Endothelial cell of umbilical vein (primary cell): ENCODE measurements at regions not wholly inside any gene's neighbourhood (a gene's known extent, or its start where the extent isn't known, plus 50 kb on each side); places are given as distances from the start of the nearest gene placed in this dataset.
"Not testable (repeated sequence)": the region's sequence is repeated elsewhere in the genome, so short reads cannot be mapped to it uniquely, and the experiment has no call there.

Experiments
- BruUV-seq: library from RNA; stranded (reverse); fragments of 400-500 nt; replicated peaks from 2 replicates; lab custom pipeline; 2021; lab: Mats Ljungman, UMichigan
- CTCF ChIA-PET: fragments of 300-600, 350-600 bp; sonication (Branson Sonifier 250); formaldehyde crosslinking; loops from one replicate; lab custom pipeline; 2021; ENCODE audit warnings: antibody characterized with exemption, inconsistent platforms; lab: Charles Lee
- POLR2A ChIA-PET: fragments of 300-600, 350-600 bp; sonication (Branson Sonifier 250); formaldehyde crosslinking; loops from one replicate; lab custom pipeline; 2021; ENCODE audit warnings: antibody characterized with exemption, inconsistent platforms; lab: Charles Lee
- DNase-seq: peaks from one replicate; pipeline ENCODE4 v3.0.0-alpha.2; 2011; ENCODE audit warnings: low read depth, low spot score
- FAIRE-seq: peaks from 2 replicates; lab custom pipeline; 2011; peaks lifted over from hg19 to GRCh38; lab: Jason Lieb, UNC
- H2AFZ ChIP-seq: 2 replicates; pipeline ENCODE4 v1.6.0; 2012; ENCODE audit warnings: low read depth, low read length, control low read depth, inconsistent platforms
- H3K27ac ChIP-seq: 2 replicates; pipeline ENCODE4 v1.5.1; 2011; ENCODE audit warnings: low read depth, mild to moderate bottlenecking, control low read depth, low read length, moderate library complexity; ENCODE audit not compliant: insufficient read depth
- H3K27me3 ChIP-seq, 2 experiments: 2 replicates each; pipeline versions ENCODE4 v1.6.0 to v1.6.1; 2011; ENCODE audit warnings: low read length in 2 of 2, mixed read lengths in 1 of 2; ENCODE audit not compliant: control insufficient read depth in 2 of 2, insufficient read depth in 2 of 2
- H3K36me3 ChIP-seq, 2 experiments: 2 replicates in 1 of 2; 3 replicates in 1 of 2; pipeline ENCODE4 v1.5.1; 2011; ENCODE audit warnings: low read length in 2 of 2, mild to moderate bottlenecking in 1 of 2, moderate library complexity in 1 of 2; ENCODE audit not compliant: control insufficient read depth in 2 of 2, insufficient read depth in 2 of 2; ENCODE audit errors: extremely low read depth in 1 of 2
- H3K4me1 ChIP-seq: 3 replicates; pipeline ENCODE4 v1.5.1; 2011; ENCODE audit warnings: mild to moderate bottlenecking, low read length; ENCODE audit not compliant: control insufficient read depth, insufficient read depth; ENCODE audit errors: extremely low read depth
- H3K4me2 ChIP-seq: 2 replicates; pipeline ENCODE4 v1.6.1; 2011; ENCODE audit warnings: low read length, control low read depth, mixed read lengths; ENCODE audit not compliant: insufficient read depth
- H3K4me3 ChIP-seq, 3 experiments: fragments of 200-600 bp in 1 of 3; sonication (generic), shearing (Covaris generic) in 1 of 3; replicated peaks in 1 of 3; 2 replicates each; pipeline ENCODE4 v1.5.1; 2011 to 2016; ENCODE audit warnings: control low read depth in 3 of 3, low read length in 3 of 3, mild to moderate bottlenecking in 2 of 3, inconsistent platforms in 1 of 3, low read depth in 1 of 3, moderate library complexity in 1 of 3; ENCODE audit not compliant: insufficient read depth in 1 of 3
- H3K79me2 ChIP-seq: 2 replicates; pipeline ENCODE4 v1.6.0; 2012; ENCODE audit warnings: low read length, inconsistent platforms; ENCODE audit not compliant: control insufficient read depth, insufficient read depth
- H3K9ac ChIP-seq: replicated peaks from 2 replicates; pipeline ENCODE3; 2011; ENCODE audit warnings: low read length, control low read depth; ENCODE audit not compliant: insufficient read depth; ENCODE audit errors: extremely low read depth
- H3K9me1 ChIP-seq: replicated peaks from 3 replicates; pipeline ENCODE4 v1.6.0; 2011; ENCODE audit warnings: mild to moderate bottlenecking, low read length; ENCODE audit not compliant: control insufficient read depth, insufficient read depth; ENCODE audit errors: extremely low read depth
- H3K9me3 ChIP-seq: replicated peaks from 2 replicates; pipeline ENCODE4 v1.5.1; 2012; ENCODE audit warnings: low read length, inconsistent platforms; ENCODE audit not compliant: control insufficient read depth, insufficient read depth
- H4K20me1 ChIP-seq: replicated peaks from 2 replicates; pipeline ENCODE3; 2011; ENCODE audit warnings: mild to moderate bottlenecking, low read length; ENCODE audit not compliant: control insufficient read depth, insufficient read depth; ENCODE audit errors: extremely low read depth
- CTCF ChIP-seq, 2 donors: IDR thresholded peaks; 1 replicate in 1 of 2; 2 replicates in 1 of 2; pipeline ENCODE4 v1.5.1; 2011; ENCODE audit warnings: low read length in 2 of 2, mild to moderate bottlenecking in 2 of 2, moderate library complexity in 2 of 2, control low read depth in 1 of 2, inconsistent platforms in 1 of 2, low read depth in 1 of 2; ENCODE audit not compliant: insufficient read depth in 1 of 2; ENCODE audit errors: extremely low read depth in 1 of 2
- EZH2 ChIP-seq: IDR thresholded peaks from 2 replicates; pipeline ENCODE4 v1.6.1; 2012; ENCODE audit warnings: borderline replicate concordance, low read depth, mild to moderate bottlenecking, moderate library complexity, low read length, inconsistent platforms; ENCODE audit not compliant: severe bottlenecking
- FOS ChIP-seq: IDR thresholded peaks from 2 replicates; pipeline ENCODE4 v1.6.1; 2011; ENCODE audit warnings: mild to moderate bottlenecking, low read length, moderate library complexity, borderline replicate concordance; ENCODE audit not compliant: insufficient read depth
- GATA2 ChIP-seq: IDR thresholded peaks from 2 replicates; pipeline ENCODE4 v1.7.0; 2011; ENCODE audit warnings: low read depth, mild to moderate bottlenecking, moderate library complexity, mixed read lengths, low read length; ENCODE audit not compliant: insufficient read length, insufficient read depth
- JUN ChIP-seq: IDR thresholded peaks from 2 replicates; pipeline ENCODE4 v1.6.1; 2011; ENCODE audit warnings: borderline replicate concordance, low read depth; ENCODE audit not compliant: insufficient read length, insufficient read depth
- MYC ChIP-seq: IDR thresholded peaks from one replicate; pipeline ENCODE4 v1.6.1; 2011; ENCODE audit warnings: mild to moderate bottlenecking, low read depth, low read length
- POLR2AphosphoS5 ChIP-seq: IDR thresholded peaks from 2 replicates; pipeline ENCODE4 v1.6.1; 2012; ENCODE audit warnings: low read depth, mild to moderate bottlenecking, control low read depth, low read length, moderate library complexity; ENCODE audit not compliant: insufficient read depth
- dilution Hi-C: fragments of 300-500 bp; cut with MboI; formaldehyde crosslinking; loops from one replicate; pipeline ENCODE4 v1.15.0; 2019; ENCODE audit warnings: low sequenced_read_pairs; ENCODE audit not compliant: extremely low pct_ligation_motif_present
- intact Hi-C: fragments of 100-400 bp; cut with micrococcal nuclease; formaldehyde crosslinking; loops from one replicate; pipeline ENCODE4 v1.10.0; 2022

DNA sequence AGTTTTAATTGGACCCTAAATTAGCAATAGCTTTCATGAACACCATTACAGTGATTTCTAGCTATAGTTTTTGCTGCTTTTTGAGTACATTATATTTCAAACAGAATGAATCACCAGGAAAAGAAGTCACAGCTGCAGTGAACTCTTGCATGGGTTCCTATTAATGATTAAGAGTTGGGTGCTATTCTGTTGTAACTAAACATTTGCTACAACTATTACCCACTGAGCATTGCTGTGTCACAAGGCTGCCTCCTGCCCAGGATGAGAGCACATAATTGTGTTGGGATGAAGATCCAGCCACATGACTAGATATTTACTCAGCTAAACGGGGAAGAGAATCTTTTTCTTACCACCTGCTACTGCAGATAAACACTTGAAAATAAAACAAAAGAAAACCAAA is 152.7 kb downstream of the GXYLT1 start:
- intact Hi-C loops, result no loop called here
- Histone ChIP-seq H3K79me2 (no peaks in the 10 kb centered on the region), H3K36me3 (no peaks in the 10 kb centered on the region), H3K4me3 (no peak overlapping the region), H3K27ac (no peak overlapping the region), H3K4me1 (no peaks in the 10 kb centered on the region), H3K4me2 (no peak overlapping the region), H3K9ac (no peak overlapping the region), H3K9me3 (no peaks in the 10 kb centered on the region), H3K9me1 (no peaks in the 10 kb centered on the region), H4K20me1 (no peaks in the 10 kb centered on the region), H3K27me3 (no peaks in the 10 kb centered on the region), H2AFZ (no peak overlapping the region)
- no TSS peak for BruUV-seq
- CTCF ChIA-PET, result interaction anchor here (1.2 to 2.6 kb wide), 4 partner anchors 8 to 32 kb away, joined by 3 to 8 read pairs (median 5); no protein-coding TSS in a partner anchor
- TF ChIP-seq FOS, result peak; percentile 19
- no peak for TF ChIP-seq JUN
- dilution Hi-C loops, result no loop called here
- DNase-seq (no peak), FAIRE-seq (peak; percentile 18)
- POLR2A ChIA-PET, result no interaction called here

GRCh38 chr12:41988715-41989114 is 156.0 kb downstream of the GXYLT1 start:
- Histone ChIP-seq H3K79me2 (no peaks in the 10 kb centered on the region), H3K9ac (no peak overlapping the region), H3K27me3 (no peaks in the 10 kb centered on the region), H3K4me3 (no peak overlapping the region), H3K36me3 (no peaks in the 10 kb centered on the region), H4K20me1 (no peaks in the 10 kb centered on the region), H3K4me2 (no peak overlapping the region), H3K9me3 (no peaks in the 10 kb centered on the region), H3K9me1 (no peaks in the 10 kb centered on the region), H3K27ac (no peak overlapping the region), H3K4me1 (no peaks in the 10 kb centered on the region), H2AFZ (no peak overlapping the region)
- ChIA-PET POLR2A (interaction anchor here (0.6 kb wide), 1 partner anchor 33 kb away, joined by 11 read pairs; no protein-coding TSS in a partner anchor), CTCF (interaction anchor here (2.1 kb wide), 1 partner anchor 35 kb away, joined by 6 read pairs; no protein-coding TSS in a partner anchor)
- no peak for FAIRE-seq
- DNase-seq, result no peak
- intact Hi-C loops (no loop called here), dilution Hi-C loops (no loop called here)
- no TSS peak for BruUV-seq
- TF ChIP-seq EZH2, result no peak
- TF ChIP-seq POLR2AphosphoS5, result no peak
- no peak for TF ChIP-seq CTCF (IDR thresholded peaks at IDR 0.05; ENCODE audit: extremely low read depth in 1 of 2, insufficient read depth in 1 of 2, low read depth in 1 of 2, low read length in 2 of 2)
- no peak for TF ChIP-seq GATA2
- no peak for TF ChIP-seq MYC

DNA sequence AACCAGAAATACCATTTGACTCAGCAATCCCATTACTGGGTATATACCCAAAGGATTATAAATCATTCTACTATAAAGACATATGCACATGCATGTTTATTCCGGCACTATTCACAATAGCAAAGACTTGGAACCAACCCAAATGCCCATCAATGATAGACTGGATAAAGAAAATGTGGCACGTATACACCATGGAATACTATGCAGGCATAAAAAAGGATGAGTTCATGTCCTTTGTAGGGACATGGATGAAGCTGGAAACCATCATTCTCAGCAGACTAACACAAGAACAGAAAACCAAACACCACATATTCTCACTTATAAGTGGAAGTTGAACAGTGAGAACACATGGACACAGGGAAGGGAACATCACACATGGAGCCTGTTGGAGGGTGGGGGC is 158.2 kb downstream of the GXYLT1 start:
- H3K79me2 ChIP-seq, H4K20me1 ChIP-seq, H3K9me3 ChIP-seq, DNase-seq, BruUV-seq, POLR2A ChIA-PET, H3K27me3 ChIP-seq, H3K4me1 ChIP-seq, H3K4me3 ChIP-seq, H2AFZ ChIP-seq, intact Hi-C loops, H3K9me1 ChIP-seq, dilution Hi-C loops, H3K4me2 ChIP-seq, FAIRE-seq, H3K9ac ChIP-seq, H3K27ac ChIP-seq, H3K36me3 ChIP-seq, CTCF ChIA-PET: not testable (repeated sequence)
